ENCODE measurements at regions not wholly inside any gene's neighbourhood (a gene's known extent, or its start where the extent isn't known, plus 50 kb on each side); places are given as distances from the start of the nearest gene placed in this dataset.

DNA sequence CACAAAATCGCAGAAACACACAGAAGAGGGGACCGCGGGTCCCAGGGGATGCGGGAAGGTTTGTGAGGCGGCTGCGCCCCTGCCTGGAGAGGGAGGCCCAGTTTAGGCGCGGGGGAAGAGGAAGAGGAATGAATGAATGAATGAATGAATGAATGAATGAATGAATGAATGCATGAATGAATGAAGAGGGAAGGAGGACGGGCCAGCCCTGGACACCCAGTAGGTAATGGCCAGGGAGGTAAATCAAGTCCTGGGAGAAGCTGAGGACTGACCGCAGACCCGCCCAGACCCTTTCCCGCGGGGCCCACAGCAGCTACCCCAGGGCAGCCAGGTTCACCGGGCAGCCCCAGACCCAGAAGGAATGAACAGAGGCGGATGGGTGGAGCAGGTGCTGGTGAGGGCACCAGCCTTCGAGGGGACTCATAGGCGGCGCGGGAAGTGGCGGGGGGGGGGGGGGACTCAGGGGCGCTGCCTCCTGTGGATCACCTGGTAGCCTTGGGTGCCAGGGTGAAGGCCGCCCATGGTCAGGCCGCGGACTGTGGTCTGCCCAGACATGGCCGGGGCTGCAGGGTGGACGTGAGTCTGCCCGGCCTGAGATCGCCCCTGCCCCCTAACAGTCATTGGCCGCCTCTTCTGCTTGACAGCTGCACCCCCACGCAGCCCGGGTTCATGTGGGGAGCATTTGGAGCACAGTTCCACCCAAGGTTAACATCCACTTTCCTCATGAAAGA is 192.0 kb upstream of the PDE10A start:
- no peak for TF ChIP-seq POLR2A (IDR thresholded peaks at IDR 0.05)
- TF ChIP-seq, protein P1, sequence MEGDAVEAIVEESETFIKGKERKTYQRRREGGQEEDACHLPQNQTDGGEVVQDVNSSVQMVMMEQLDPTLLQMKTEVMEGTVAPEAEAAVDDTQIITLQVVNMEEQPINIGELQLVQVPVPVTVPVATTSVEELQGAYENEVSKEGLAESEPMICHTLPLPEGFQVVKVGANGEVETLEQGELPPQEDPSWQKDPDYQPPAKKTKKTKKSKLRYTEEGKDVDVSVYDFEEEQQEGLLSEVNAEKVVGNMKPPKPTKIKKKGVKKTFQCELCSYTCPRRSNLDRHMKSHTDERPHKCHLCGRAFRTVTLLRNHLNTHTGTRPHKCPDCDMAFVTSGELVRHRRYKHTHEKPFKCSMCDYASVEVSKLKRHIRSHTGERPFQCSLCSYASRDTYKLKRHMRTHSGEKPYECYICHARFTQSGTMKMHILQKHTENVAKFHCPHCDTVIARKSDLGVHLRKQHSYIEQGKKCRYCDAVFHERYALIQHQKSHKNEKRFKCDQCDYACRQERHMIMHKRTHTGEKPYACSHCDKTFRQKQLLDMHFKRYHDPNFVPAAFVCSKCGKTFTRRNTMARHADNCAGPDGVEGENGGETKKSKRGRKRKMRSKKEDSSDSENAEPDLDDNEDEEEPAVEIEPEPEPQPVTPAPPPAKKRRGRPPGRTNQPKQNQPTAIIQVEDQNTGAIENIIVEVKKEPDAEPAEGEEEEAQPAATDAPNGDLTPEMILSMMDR (IDR thresholded peaks at IDR 0.05), result no peak

Measured in lower leg skin (tissue), 3 donors.